COLO668 (cell line): ENCODE measurements at regions not wholly inside any gene's neighbourhood (a gene's known extent, or its start where the extent isn't known, plus 50 kb on each side); places are given as distances from the start of the nearest gene placed in this dataset.
"Not testable (repeated sequence)": the region's sequence is repeated elsewhere in the genome, so short reads cannot be mapped to it uniquely, and the experiment has no call there.

Experiments used
- DNase-seq: peaks from one replicate; lab custom pipeline; 2025; ENCODE audit not compliant: unreplicated experiment; lab: John Stamatoyannopoulos, UW

DNA sequence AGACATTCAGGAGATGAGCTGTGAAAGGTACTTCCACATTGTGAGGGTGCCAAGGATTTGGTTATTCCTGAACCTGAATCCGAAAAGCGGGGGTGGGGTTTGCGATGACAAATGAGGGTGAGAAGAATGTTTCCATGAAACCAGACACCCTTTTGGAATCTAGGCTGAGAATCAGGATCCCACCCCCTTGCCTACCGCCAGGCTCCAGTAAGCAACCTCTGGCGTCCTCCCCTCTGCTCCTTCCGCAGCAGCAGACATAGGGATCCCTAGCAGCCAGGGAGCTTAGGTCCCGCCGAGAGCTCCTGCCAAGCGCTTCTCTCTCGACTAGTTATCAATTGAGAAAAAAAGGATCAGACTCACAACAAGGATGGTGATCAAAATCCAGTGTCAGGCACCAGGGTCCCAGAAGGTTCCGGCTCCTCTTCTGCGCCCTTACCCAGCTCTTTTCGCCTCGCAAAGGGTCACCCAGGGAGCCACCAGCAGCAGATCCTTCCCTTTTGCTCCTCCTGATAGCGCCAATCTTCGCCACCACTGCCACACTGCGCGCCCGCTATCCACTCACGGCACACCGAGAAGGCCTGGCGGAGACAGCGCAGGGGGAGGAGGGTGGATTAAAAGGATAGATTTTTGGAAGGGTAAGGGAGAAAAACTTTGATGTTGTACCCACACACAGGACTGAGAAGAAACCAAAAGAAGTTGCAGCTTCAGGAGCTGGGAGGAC lies 859.5 kb downstream of the KCNJ18 start:
- DNase-seq: not testable (repeated sequence)

DNA sequence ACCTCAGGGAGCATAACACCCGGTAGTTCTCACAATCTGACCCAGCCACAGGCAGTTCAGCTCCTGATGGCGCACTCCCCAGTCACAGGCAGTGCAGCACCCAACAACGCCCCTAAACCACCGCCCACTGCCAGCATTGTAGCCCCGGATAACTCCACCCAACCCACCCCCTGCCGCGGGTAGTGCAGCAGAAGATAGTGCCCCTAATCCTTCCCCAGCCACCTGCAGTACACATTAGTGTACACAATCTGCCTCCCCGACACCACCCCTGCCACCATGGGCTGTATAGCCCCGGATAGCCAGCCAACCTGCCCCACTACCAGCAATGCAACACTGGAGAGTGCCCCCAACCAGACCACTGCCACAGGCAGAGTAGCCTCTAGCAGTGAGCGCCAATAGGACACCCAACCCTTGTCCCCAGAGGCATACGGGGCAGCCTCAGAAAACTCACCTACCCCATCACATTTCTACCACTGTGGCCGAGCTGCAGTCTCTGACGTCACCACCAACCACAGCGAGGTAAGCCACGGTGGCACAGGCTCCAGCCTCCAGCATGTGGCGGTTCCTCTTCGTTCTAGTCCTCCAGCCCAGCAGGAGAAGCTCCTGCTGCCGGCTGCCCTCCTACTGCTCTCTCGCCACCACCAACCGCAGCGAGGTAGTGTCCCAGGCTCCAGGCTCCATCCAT lies 877.3 kb downstream of the KCNJ18 start:
- no peak for DNase-seq

DNA sequence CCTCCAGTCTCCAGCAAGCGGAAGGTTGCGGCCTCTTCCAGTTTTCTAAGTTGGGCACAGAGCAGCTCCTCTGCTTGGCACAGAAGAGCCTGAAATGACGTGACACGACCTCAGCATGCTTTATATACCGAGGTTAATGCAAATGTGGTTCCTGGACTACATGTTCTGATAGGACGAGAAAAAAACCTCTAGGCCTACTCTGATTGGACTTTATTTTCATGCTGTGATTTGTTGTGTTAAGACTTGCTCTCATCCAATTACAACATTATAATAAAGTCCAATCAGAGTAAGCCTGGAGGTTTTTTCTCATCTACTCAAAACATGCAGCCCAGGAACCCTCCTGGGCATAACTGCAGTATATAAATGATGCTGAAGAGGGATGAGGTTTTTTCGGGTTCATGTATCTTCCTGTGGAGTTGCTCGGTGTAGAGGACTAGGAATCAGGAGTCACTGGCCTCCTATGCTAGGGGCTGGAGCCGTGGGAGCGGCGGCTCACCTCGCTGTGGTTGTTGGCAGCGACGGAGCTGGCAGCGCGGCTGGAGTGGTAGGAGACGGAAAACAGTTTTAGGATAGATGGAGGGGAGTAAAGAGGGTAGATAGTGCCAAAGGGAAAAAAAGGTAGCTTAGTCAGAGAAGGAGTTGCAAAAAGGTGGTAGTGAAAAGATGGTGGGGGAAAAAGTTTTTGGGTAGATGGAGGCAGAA lies 878.0 kb downstream of the KCNJ18 start:
- no peak for DNase-seq

DNA sequence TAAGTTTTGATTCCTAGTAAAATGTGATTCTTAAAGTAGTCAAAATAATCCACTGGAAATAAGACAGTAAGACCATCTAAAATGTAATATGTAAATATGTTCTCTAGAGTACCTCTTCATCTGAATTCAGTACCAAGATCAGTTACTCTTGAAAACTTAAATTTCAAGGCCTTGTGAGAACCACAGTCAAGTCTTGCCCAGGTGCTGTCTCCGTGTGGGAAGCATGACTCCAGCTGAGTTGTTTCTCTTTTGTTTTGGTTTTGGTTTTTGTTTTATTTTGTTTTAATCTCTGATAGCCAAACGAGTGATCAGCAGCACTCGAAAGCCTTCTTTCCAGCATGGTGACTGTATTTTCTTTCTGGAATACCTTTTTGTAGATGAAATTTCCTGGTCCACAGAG lies 907.0 kb downstream of the KCNJ18 start:
- no peak for DNase-seq

DNA sequence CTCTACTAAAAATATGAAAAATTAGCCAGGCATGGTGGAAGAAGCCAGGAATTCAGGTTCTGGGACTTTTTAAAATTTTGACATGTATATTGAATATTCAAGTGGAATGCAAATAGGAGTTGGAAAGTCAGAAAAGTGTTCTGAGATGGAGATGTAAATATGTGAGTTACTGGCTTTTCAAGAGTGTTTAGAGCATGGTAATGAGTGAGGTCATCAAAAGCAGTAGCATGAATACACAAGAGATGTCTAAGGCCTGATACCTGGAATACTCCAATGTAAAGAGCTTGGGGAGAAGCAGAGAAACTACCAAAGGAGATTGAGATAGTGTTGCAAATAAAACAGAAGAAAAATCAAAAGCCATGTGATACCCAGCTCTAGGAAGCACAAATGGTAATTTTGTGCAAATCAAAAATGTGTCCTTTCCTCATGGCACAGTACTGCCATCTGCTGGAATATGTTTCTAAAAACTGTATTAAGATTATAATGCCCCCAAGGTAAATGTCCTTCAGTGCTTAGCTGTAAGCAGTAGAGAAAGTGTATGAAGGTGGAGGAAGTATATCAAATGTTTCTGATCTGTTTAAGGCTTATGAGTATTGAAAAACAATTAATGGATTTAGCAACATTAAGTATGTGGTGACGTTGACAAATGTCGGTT lies 908.4 kb downstream of the KCNJ18 start:
- no peak for DNase-seq
